ENCODE measurements at regions not wholly inside any gene's neighbourhood (a gene's known extent, or its start where the extent isn't known, plus 50 kb on each side); places are given as distances from the start of the nearest gene placed in this dataset.
"Not testable (repeated sequence)": the region's sequence is repeated elsewhere in the genome, so short reads cannot be mapped to it uniquely, and the experiment has no call there.

DNA sequence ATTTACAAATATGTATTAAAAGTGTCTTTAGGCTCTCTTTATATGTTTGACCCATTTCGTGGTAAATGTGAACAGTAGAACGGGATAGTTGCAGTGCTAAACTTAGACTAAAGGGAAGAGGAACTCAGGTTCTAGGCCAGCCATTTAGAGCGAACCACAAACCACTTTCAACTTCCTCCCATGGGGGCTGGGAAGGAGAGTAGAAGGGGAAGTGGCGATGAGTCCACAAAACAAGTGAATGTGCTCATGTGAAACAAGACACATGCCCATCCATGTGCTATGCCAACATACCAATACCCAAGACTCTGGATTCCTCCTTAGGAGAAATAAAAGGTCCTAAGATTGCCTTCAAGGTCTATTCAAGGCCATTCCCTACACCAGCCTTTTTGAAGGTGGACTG, 940.4 kb upstream of the FOXG1 start:
- TF ChIP-seq, protein P1, sequence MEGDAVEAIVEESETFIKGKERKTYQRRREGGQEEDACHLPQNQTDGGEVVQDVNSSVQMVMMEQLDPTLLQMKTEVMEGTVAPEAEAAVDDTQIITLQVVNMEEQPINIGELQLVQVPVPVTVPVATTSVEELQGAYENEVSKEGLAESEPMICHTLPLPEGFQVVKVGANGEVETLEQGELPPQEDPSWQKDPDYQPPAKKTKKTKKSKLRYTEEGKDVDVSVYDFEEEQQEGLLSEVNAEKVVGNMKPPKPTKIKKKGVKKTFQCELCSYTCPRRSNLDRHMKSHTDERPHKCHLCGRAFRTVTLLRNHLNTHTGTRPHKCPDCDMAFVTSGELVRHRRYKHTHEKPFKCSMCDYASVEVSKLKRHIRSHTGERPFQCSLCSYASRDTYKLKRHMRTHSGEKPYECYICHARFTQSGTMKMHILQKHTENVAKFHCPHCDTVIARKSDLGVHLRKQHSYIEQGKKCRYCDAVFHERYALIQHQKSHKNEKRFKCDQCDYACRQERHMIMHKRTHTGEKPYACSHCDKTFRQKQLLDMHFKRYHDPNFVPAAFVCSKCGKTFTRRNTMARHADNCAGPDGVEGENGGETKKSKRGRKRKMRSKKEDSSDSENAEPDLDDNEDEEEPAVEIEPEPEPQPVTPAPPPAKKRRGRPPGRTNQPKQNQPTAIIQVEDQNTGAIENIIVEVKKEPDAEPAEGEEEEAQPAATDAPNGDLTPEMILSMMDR (IDR thresholded peaks at IDR 0.05; ENCODE audit: low read depth, low read length, poor library complexity, severe bottlenecking), result not testable (repeated sequence)
- not testable (repeated sequence) for TF ChIP-seq EZH2phosphoT487 (IDR thresholded peaks at IDR 0.05; ENCODE audit: borderline replicate concordance, low read length)

Measured in DOHH2 (cell line).